ENCODE measurements at regions not wholly inside any gene's neighbourhood (a gene's known extent, or its start where the extent isn't known, plus 50 kb on each side); places are given as distances from the start of the nearest gene placed in this dataset.

GRCh38 chr13:86760620-86761019, 910.6 kb upstream of the SLITRK5 start:
- TF ChIP-seq POLR2AphosphoS5 (IDR thresholded peaks at IDR 0.05) = no peak
- TF ChIP-seq CTCF (IDR thresholded peaks at IDR 0.05) = no peak
